Peyer's patch (tissue), 4 donors: ENCODE measurements at regions not wholly inside any gene's neighbourhood (a gene's known extent, or its start where the extent isn't known, plus 50 kb on each side); places are given as distances from the start of the nearest gene placed in this dataset.

ENCODE experiments used
- DNase-seq, 3 donors: peaks; one replicate each; pipeline ENCODE4 v3.0.0-alpha.2; 2017 to 2019
- H3K27ac ChIP-seq, 4 donors: fragments of 200-600 bp; sonication (generic); one replicate each; pipeline ENCODE4 v1.5.1; 2016 to 2019
- H3K27me3 ChIP-seq, 2 donors: fragments of 200-600 bp; sonication (generic); one replicate each; pipeline ENCODE4 v1.5.1; 2019
- H3K36me3 ChIP-seq, 3 donors: fragments of 200-600 bp; sonication (generic); one replicate each; pipeline ENCODE4 v1.5.1; 2016 to 2019
- H3K4me1 ChIP-seq, 4 donors: fragments of 200-600 bp; sonication (generic); one replicate each; pipeline ENCODE4 v1.5.1; 2016 to 2019
- H3K4me3 ChIP-seq, 4 donors: fragments of 200-600 bp; sonication (generic); 1 replicate in 3 of 4; 2 replicates in 1 of 4; pipeline ENCODE4 v1.5.1; 2016 to 2019; ENCODE audit warnings: mild to moderate bottlenecking in 1 of 4
- H3K9me3 ChIP-seq, 4 donors: fragments of 200-600 bp; sonication (generic); one replicate each; pipeline ENCODE4 v1.5.1; 2016 to 2019; ENCODE audit warnings: mild to moderate bottlenecking in 1 of 4
- CTCF ChIP-seq, 6 experiments: fragments of 450-650 bp in 4 of 6; fragments of 200-600 bp in 2 of 6; sonication (generic) in 1 of 6; IDR thresholded peaks; one replicate each; pipeline ENCODE4 v1.5.1; 2017 to 2019; ENCODE audit warnings: antibody characterized with exemption in 6 of 6, mild to moderate bottlenecking in 3 of 6, moderate library complexity in 1 of 6
- POLR2A ChIP-seq, 2 donors: fragments of 450-650 bp; IDR thresholded peaks; one replicate each; pipeline ENCODE4 v1.5.1; 2017; ENCODE audit warnings: antibody characterized with exemption in 2 of 2, mild to moderate bottlenecking in 2 of 2, moderate library complexity in 2 of 2

GRCh38 chr6:82085701-82086100 is 161.8 kb downstream of the IBTK start:
- DNase-seq: no peak
- Histone ChIP-seq H3K4me3 (no peak overlapping the region), H3K27me3 (no peaks in the 10 kb centered on the region), H3K4me1 (no peaks in the 10 kb centered on the region), H3K27ac (no peak overlapping the region), H3K36me3 (no peaks in the 10 kb centered on the region), H3K9me3 (no peaks in the 10 kb centered on the region)
- TF ChIP-seq POLR2A (IDR thresholded peaks at IDR 0.05): no peak
- TF ChIP-seq CTCF (IDR thresholded peaks at IDR 0.05): no peak

- no peak for TF ChIP-seq POLR2A (IDR thresholded peaks at IDR 0.05)
- TF ChIP-seq CTCF (IDR thresholded peaks at IDR 0.05): no peak
- DNase-seq: no peak
These were observed 163.1 kb downstream of the IBTK start for GRCh38 chr6:82084324-82084920.

GRCh38 chr6:82083646-82084045 is 163.9 kb downstream of the IBTK start:
- H3K27me3 ChIP-seq: no peaks in the 10 kb centered on the region
- no peak overlapping the region for H3K4me3 ChIP-seq
- no peak overlapping the region for H3K27ac ChIP-seq
- H3K4me1 ChIP-seq: no peaks in the 10 kb centered on the region
- TF ChIP-seq POLR2A (IDR thresholded peaks at IDR 0.05) (no peak), CTCF (IDR thresholded peaks at IDR 0.05) (no peak)
- no peak for DNase-seq
- H3K36me3 ChIP-seq: no peaks in the 10 kb centered on the region
- H3K9me3 ChIP-seq: no peaks in the 10 kb centered on the region

More at GRCh38 chr6:82084324-82084920, 163.1 kb downstream of the IBTK start:
- no peak overlapping the region for H3K4me3 ChIP-seq
- no peaks in the 10 kb centered on the region for H3K27me3 ChIP-seq
- no peak overlapping the region for H3K27ac ChIP-seq
- H3K4me1 ChIP-seq: no peaks in the 10 kb centered on the region
- no peaks in the 10 kb centered on the region for H3K9me3 ChIP-seq
- H3K36me3 ChIP-seq: no peaks in the 10 kb centered on the region

- DNase-seq: no peak
- no peaks in the 10 kb centered on the region for H3K27me3 ChIP-seq
- no peaks in the 10 kb centered on the region for H3K9me3 ChIP-seq
- H3K4me1 ChIP-seq: peaks cover 0 to 10% (median 0%) of the 10 kb centered on the region in 4 donors
- H3K27ac ChIP-seq: no peak overlapping the region
- no peaks in the 10 kb centered on the region for H3K36me3 ChIP-seq
- no peak overlapping the region for H3K4me3 ChIP-seq
- TF ChIP-seq POLR2A (IDR thresholded peaks at IDR 0.05) (no peak), CTCF (IDR thresholded peaks at IDR 0.05) (no peak)
These were observed 166.8 kb downstream of the IBTK start for GRCh38 chr6:82080767-82081166.

GRCh38 chr6:82078286-82078908 is 169.1 kb downstream of the IBTK start:
- no peak for DNase-seq
- Histone ChIP-seq H3K36me3 (no peaks in the 10 kb centered on the region), H3K4me1 (peaks cover 0 to 10% (median 0%) of the 10 kb centered on the region in 4 donors), H3K9me3 (no peaks in the 10 kb centered on the region), H3K4me3 (no peak overlapping the region), H3K27me3 (no peaks in the 10 kb centered on the region), H3K27ac (no peak overlapping the region)
- TF ChIP-seq CTCF (IDR thresholded peaks at IDR 0.05) (no peak), POLR2A (IDR thresholded peaks at IDR 0.05) (no peak)
